ENCODE measurements at regions not wholly inside any gene's neighbourhood (a gene's known extent, or its start where the extent isn't known, plus 50 kb on each side); places are given as distances from the start of the nearest gene placed in this dataset.

GRCh38 chr6:148091394-148091793, 251.2 kb upstream of the SASH1 start:
- Histone ChIP-seq H3K4me3 (ENCODE audit: low read length) (no peak overlapping the region), H3K4me1 (ENCODE audit: control insufficient read depth, insufficient read depth, low read length) (no peaks in the 10 kb centered on the region), H3K9ac (ENCODE audit: low read length) (no peak overlapping the region), H3K36me3 (ENCODE audit: control insufficient read depth, insufficient read depth, low read length) (no peaks in the 10 kb centered on the region), H3K27ac (ENCODE audit: low read depth, low read length) (no peak overlapping the region), H3K27me3 (ENCODE audit: control insufficient read depth, insufficient read depth, low read length) (no peaks in the 10 kb centered on the region)

- H3K9ac ChIP-seq (ENCODE audit: low read length) = no peak overlapping the region
- H3K4me3 ChIP-seq (ENCODE audit: low read length) = no peak overlapping the region
- H3K4me1 ChIP-seq (ENCODE audit: control insufficient read depth, insufficient read depth, low read length) = no peaks in the 10 kb centered on the region
- H3K27ac ChIP-seq (ENCODE audit: low read depth, low read length) = no peak overlapping the region
- H3K27me3 ChIP-seq (ENCODE audit: control insufficient read depth, insufficient read depth, low read length) = no peaks in the 10 kb centered on the region
- H3K36me3 ChIP-seq (ENCODE audit: control insufficient read depth, insufficient read depth, low read length) = no peaks in the 10 kb centered on the region
Observed at GRCh38 chr6:148103436-148103835, 239.2 kb upstream of the SASH1 start.

GRCh38 chr6:148104131-148104530, 238.5 kb upstream of the SASH1 start:
- no peak overlapping the region for H3K4me3 ChIP-seq (ENCODE audit: low read length)
- H3K9ac ChIP-seq (ENCODE audit: low read length) = no peak overlapping the region
- no peak overlapping the region for H3K27ac ChIP-seq (ENCODE audit: low read depth, low read length)
- no peaks in the 10 kb centered on the region for H3K4me1 ChIP-seq (ENCODE audit: control insufficient read depth, insufficient read depth, low read length)
- no peaks in the 10 kb centered on the region for H3K36me3 ChIP-seq (ENCODE audit: control insufficient read depth, insufficient read depth, low read length)
- no peaks in the 10 kb centered on the region for H3K27me3 ChIP-seq (ENCODE audit: control insufficient read depth, insufficient read depth, low read length)

GRCh38 chr6:148105695-148106094, 236.9 kb upstream of the SASH1 start:
- Histone ChIP-seq H3K27me3 (ENCODE audit: control insufficient read depth, insufficient read depth, low read length) (no peaks in the 10 kb centered on the region), H3K27ac (ENCODE audit: low read depth, low read length) (no peak overlapping the region), H3K4me3 (ENCODE audit: low read length) (no peak overlapping the region), H3K9ac (ENCODE audit: low read length) (no peak overlapping the region), H3K4me1 (ENCODE audit: control insufficient read depth, insufficient read depth, low read length) (no peaks in the 10 kb centered on the region), H3K36me3 (ENCODE audit: control insufficient read depth, insufficient read depth, low read length) (no peaks in the 10 kb centered on the region)

GRCh38 chr6:148107911-148108310, 234.7 kb upstream of the SASH1 start:
- Histone ChIP-seq H3K36me3 (ENCODE audit: control insufficient read depth, insufficient read depth, low read length) (no peaks in the 10 kb centered on the region), H3K4me3 (ENCODE audit: low read length) (no peak overlapping the region), H3K27ac (ENCODE audit: low read depth, low read length) (no peak overlapping the region)

GRCh38 chr6:148109732-148110131, 232.9 kb upstream of the SASH1 start:
- H3K27ac ChIP-seq (ENCODE audit: low read depth, low read length) = no peak overlapping the region

More at GRCh38 chr6:148107911-148108310, 234.7 kb upstream of the SASH1 start:
- Histone ChIP-seq H3K27me3 (ENCODE audit: control insufficient read depth, insufficient read depth, low read length) (no peaks in the 10 kb centered on the region), H3K4me1 (ENCODE audit: control insufficient read depth, insufficient read depth, low read length) (no peaks in the 10 kb centered on the region), H3K9ac (ENCODE audit: low read length) (no peak overlapping the region)

GRCh38 chr6:148110925-148111324, 231.7 kb upstream of the SASH1 start:
- Histone ChIP-seq H3K36me3 (ENCODE audit: control insufficient read depth, insufficient read depth, low read length) (no peaks in the 10 kb centered on the region), H3K27ac (ENCODE audit: low read depth, low read length) (no peak overlapping the region), H3K4me1 (ENCODE audit: control insufficient read depth, insufficient read depth, low read length) (no peaks in the 10 kb centered on the region)

More at GRCh38 chr6:148109732-148110131, 232.9 kb upstream of the SASH1 start:
- H3K27me3 ChIP-seq (ENCODE audit: control insufficient read depth, insufficient read depth, low read length) = no peaks in the 10 kb centered on the region
- no peak overlapping the region for H3K4me3 ChIP-seq (ENCODE audit: low read length)
- no peaks in the 10 kb centered on the region for H3K4me1 ChIP-seq (ENCODE audit: control insufficient read depth, insufficient read depth, low read length)
- H3K36me3 ChIP-seq (ENCODE audit: control insufficient read depth, insufficient read depth, low read length) = no peaks in the 10 kb centered on the region
- H3K9ac ChIP-seq (ENCODE audit: low read length) = no peak overlapping the region

GRCh38 chr6:148112851-148113319, 229.8 kb upstream of the SASH1 start:
- Histone ChIP-seq H3K4me3 (ENCODE audit: low read length) (no peak overlapping the region), H3K36me3 (ENCODE audit: control insufficient read depth, insufficient read depth, low read length) (no peaks in the 10 kb centered on the region), H3K27me3 (ENCODE audit: control insufficient read depth, insufficient read depth, low read length) (no peaks in the 10 kb centered on the region), H3K4me1 (ENCODE audit: control insufficient read depth, insufficient read depth, low read length) (no peaks in the 10 kb centered on the region), H3K27ac (ENCODE audit: low read depth, low read length) (no peak overlapping the region), H3K9ac (ENCODE audit: low read length) (no peak overlapping the region)

More at GRCh38 chr6:148110925-148111324, 231.7 kb upstream of the SASH1 start:
- H3K9ac ChIP-seq (ENCODE audit: low read length) = no peak overlapping the region
- no peak overlapping the region for H3K4me3 ChIP-seq (ENCODE audit: low read length)
- H3K27me3 ChIP-seq (ENCODE audit: control insufficient read depth, insufficient read depth, low read length) = no peaks in the 10 kb centered on the region

- Histone ChIP-seq H3K27me3 (ENCODE audit: control insufficient read depth, insufficient read depth, low read length) (no peaks in the 10 kb centered on the region), H3K36me3 (ENCODE audit: control insufficient read depth, insufficient read depth, low read length) (no peaks in the 10 kb centered on the region), H3K27ac (ENCODE audit: low read depth, low read length) (no peak overlapping the region), H3K4me1 (ENCODE audit: control insufficient read depth, insufficient read depth, low read length) (no peaks in the 10 kb centered on the region), H3K4me3 (ENCODE audit: low read length) (no peak overlapping the region), H3K9ac (ENCODE audit: low read length) (no peak overlapping the region)
Observed at GRCh38 chr6:148116001-148116400, 226.6 kb upstream of the SASH1 start.

- H3K36me3 ChIP-seq (ENCODE audit: control insufficient read depth, insufficient read depth, low read length) = no peaks in the 10 kb centered on the region
- H3K4me1 ChIP-seq (ENCODE audit: control insufficient read depth, insufficient read depth, low read length) = no peaks in the 10 kb centered on the region
- H3K9ac ChIP-seq (ENCODE audit: low read length) = no peak overlapping the region
- H3K4me3 ChIP-seq (ENCODE audit: low read length) = no peak overlapping the region
- no peaks in the 10 kb centered on the region for H3K27me3 ChIP-seq (ENCODE audit: control insufficient read depth, insufficient read depth, low read length)
- no peak overlapping the region for H3K27ac ChIP-seq (ENCODE audit: low read depth, low read length)
Observed at GRCh38 chr6:148118244-148118643, 224.4 kb upstream of the SASH1 start.

GRCh38 chr6:148128014-148128730, 214.5 kb upstream of the SASH1 start:
- Histone ChIP-seq H3K4me3 (ENCODE audit: low read length) (no peak overlapping the region), H3K4me1 (ENCODE audit: control insufficient read depth, insufficient read depth, low read length) (no peaks in the 10 kb centered on the region)

GRCh38 chr6:148134592-148134991, 208.0 kb upstream of the SASH1 start:
- Histone ChIP-seq H3K4me3 (ENCODE audit: low read length) (no peak overlapping the region), H3K27ac (ENCODE audit: low read depth, low read length) (no peak overlapping the region), H3K9ac (ENCODE audit: low read length) (no peak overlapping the region), H3K27me3 (ENCODE audit: control insufficient read depth, insufficient read depth, low read length) (no peaks in the 10 kb centered on the region), H3K36me3 (ENCODE audit: control insufficient read depth, insufficient read depth, low read length) (no peaks in the 10 kb centered on the region), H3K4me1 (ENCODE audit: control insufficient read depth, insufficient read depth, low read length) (no peaks in the 10 kb centered on the region)

More at GRCh38 chr6:148128014-148128730, 214.5 kb upstream of the SASH1 start:
- Histone ChIP-seq H3K9ac (ENCODE audit: low read length) (no peak overlapping the region), H3K27ac (ENCODE audit: low read depth, low read length) (no peak overlapping the region), H3K27me3 (ENCODE audit: control insufficient read depth, insufficient read depth, low read length) (no peaks in the 10 kb centered on the region), H3K36me3 (ENCODE audit: control insufficient read depth, insufficient read depth, low read length) (no peaks in the 10 kb centered on the region)

- Histone ChIP-seq H3K36me3 (ENCODE audit: control insufficient read depth, insufficient read depth, low read length) (no peaks in the 10 kb centered on the region), H3K4me3 (ENCODE audit: low read length) (no peak overlapping the region), H3K4me1 (ENCODE audit: control insufficient read depth, insufficient read depth, low read length) (no peaks in the 10 kb centered on the region), H3K27me3 (ENCODE audit: control insufficient read depth, insufficient read depth, low read length) (no peaks in the 10 kb centered on the region), H3K27ac (ENCODE audit: low read depth, low read length) (no peak overlapping the region), H3K9ac (ENCODE audit: low read length) (no peak overlapping the region)
Observed at GRCh38 chr6:148136586-148136985, 206.1 kb upstream of the SASH1 start.

All from rectal smooth muscle tissue (tissue), 1 donor.